Spleen (tissue), 11 donors: ENCODE measurements at regions not wholly inside any gene's neighbourhood (a gene's known extent, or its start where the extent isn't known, plus 50 kb on each side); places are given as distances from the start of the nearest gene placed in this dataset.

Experiments
- DNase-seq: peaks from one replicate; pipeline ENCODE4 v3.0.0-alpha.2; 2020
- H3K27ac ChIP-seq, 8 donors: fragments of 200-600 bp; sonication (generic) in 7 of 8; 1 replicate in 4 of 8; 2 replicates in 4 of 8; pipeline versions ENCODE4 v1.5.0 to v1.8.0; 2016 to 2021; ENCODE audit warnings: inconsistent platforms in 4 of 8, mild to moderate bottlenecking in 4 of 8, moderate library complexity in 1 of 8
- H3K27me3 ChIP-seq, 7 donors: fragments of 200-600 bp; sonication (generic) in 6 of 7; replicated peaks in 1 of 7; 1 replicate in 4 of 7; 2 replicates in 3 of 7; pipeline versions ENCODE4 v1.5.0 to v1.8.0; 2016 to 2021; ENCODE audit warnings: inconsistent platforms in 3 of 7, mild to moderate bottlenecking in 1 of 7
- H3K36me3 ChIP-seq, 6 donors: fragments of 200-600 bp; sonication (generic) in 5 of 6; 1 replicate in 4 of 6; 2 replicates in 2 of 6; pipeline versions ENCODE4 v1.5.0 to v1.8.0; 2016 to 2021; ENCODE audit warnings: inconsistent platforms in 2 of 6
- H3K4me1 ChIP-seq, 6 donors: fragments of 200-600 bp; sonication (generic) in 5 of 6; 1 replicate in 3 of 6; 2 replicates in 3 of 6; pipeline versions ENCODE4 v1.5.0 to v1.8.0; 2016 to 2021; ENCODE audit warnings: inconsistent platforms in 3 of 6
- H3K4me3 ChIP-seq, 8 donors: fragments of 200-600 bp; sonication (generic) in 7 of 8; 1 replicate in 4 of 8; 2 replicates in 4 of 8; pipeline versions ENCODE4 v1.5.0 to v1.8.0; 2016 to 2021; ENCODE audit warnings: inconsistent platforms in 4 of 8, mild to moderate bottlenecking in 4 of 8, moderate library complexity in 2 of 8
- H3K9me3 ChIP-seq, 8 donors: fragments of 200-600 bp; sonication (generic) in 7 of 8; 1 replicate in 4 of 8; 2 replicates in 4 of 8; pipeline versions ENCODE4 v1.5.0 to v1.8.0; 2016 to 2021; ENCODE audit warnings: inconsistent platforms in 4 of 8
- CTCF ChIP-seq, 11 experiments: fragments of 200-600 bp in 7 of 11; fragments of 450-650 bp in 4 of 11; sonication (generic) in 4 of 11; IDR thresholded peaks in 8 of 11; conservative IDR thresholded peaks in 3 of 11; 1 replicate in 7 of 11; 2 replicates in 4 of 11; pipeline versions ENCODE4 v1.4.0 to v1.8.0; 2016 to 2021; ENCODE audit warnings: antibody characterized with exemption in 11 of 11, inconsistent platforms in 4 of 11, mild to moderate bottlenecking in 1 of 11
- POLR2A ChIP-seq, 3 donors: fragments of 450-650 bp; IDR thresholded peaks; one replicate each; pipeline ENCODE4 v1.5.1; 2017; ENCODE audit warnings: antibody characterized with exemption in 3 of 3, mild to moderate bottlenecking in 1 of 3
- POLR2AphosphoS5 ChIP-seq, 3 donors: sonication (generic); formaldehyde crosslinking; IDR thresholded peaks; one replicate each; pipeline ENCODE4 v1.5.1; 2017; ENCODE audit warnings: antibody characterized with exemption in 3 of 3
- WGBS, 5 donors: extraction: QIAGEN DNeasy Blood & Tissue Kit in 3 of 5; methylation state at CpG; one replicate each; pipeline versions ENCODE4 v1.1.5 to v1.1.7; 2013 to 2018; 5-methylcytosine and 5-hydroxymethylcytosine counted together
- intact Hi-C: fragments of 100-400 bp; cut with DNase I; formaldehyde crosslinking; loops from one replicate; pipeline ENCODE4 v1.15.0; 2023; ENCODE audit warnings: low total_unique reads
- donor health status: healthy with polysubstance abuse.
- donor health status: DM: no; HTN: no; CAD: no; lungs with moderate emphysema.
- donor health status: DM: no; HTN: no; CAD: no.
- donor health status: Bipolar disorder and iron deficiency.
- donor health status: healthy.
- donor health status: DM: no; HTN: no; CAD: no.
- donor health status: DM: yes; HTN: yes; CAD: no.

DNA sequence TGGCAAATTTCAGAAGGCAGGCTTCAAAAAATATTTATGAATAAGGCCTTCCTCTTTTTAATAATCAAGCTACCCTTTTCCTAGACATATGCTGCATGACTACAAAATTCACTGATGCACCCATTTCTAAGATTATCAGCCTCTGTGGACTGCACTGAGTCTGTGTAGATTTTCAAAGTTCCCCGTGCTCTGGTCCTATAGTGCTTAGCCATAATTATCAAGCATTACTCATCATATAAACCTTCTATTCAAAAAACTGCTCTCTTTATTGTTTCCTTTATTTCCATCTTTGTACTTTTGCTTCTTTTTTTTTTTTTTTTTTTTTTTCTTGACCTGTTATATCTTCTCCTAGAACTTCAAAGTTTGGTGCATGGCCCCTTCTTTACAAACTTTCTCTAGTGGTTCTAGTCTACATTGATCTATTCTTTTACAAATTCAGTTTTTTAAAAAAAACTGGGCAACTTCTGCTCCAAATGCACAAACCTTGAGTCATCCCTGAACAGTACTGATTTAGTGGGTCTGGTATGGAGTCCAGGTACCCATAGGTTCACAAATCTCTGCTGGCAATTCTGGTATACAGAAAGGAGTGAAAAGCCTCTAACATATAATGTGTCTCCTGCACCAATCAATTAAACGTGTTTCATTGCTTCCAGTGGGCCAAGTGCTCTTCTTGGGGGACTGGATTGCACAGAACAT is 481.9 kb downstream of the NUP35 start:
- Histone ChIP-seq H3K4me3 (no peak overlapping the region), H3K27ac (no peak overlapping the region), H3K4me1 (no peaks in the 10 kb centered on the region), H3K9me3 (peaks cover 0 to 5% (median 0%) of the 10 kb centered on the region in 8 donors), H3K36me3 (no peaks in the 10 kb centered on the region), H3K27me3 (no peaks in the 10 kb centered on the region)
- WGBS, 5 donors = 68 to 85% (median 78%) methylated on average over 2 of the region's 2 CpGs
- intact Hi-C loops = no loop called here
- DNase-seq = no peak
- TF ChIP-seq POLR2AphosphoS5 (IDR thresholded peaks at IDR 0.05) = no peak
- no peak for TF ChIP-seq POLR2A (IDR thresholded peaks at IDR 0.05)
- TF ChIP-seq CTCF (IDR thresholded peaks at IDR 0.05 in 8 of 11, conservative IDR thresholded peaks at IDR 0.05 in 3 of 11) = no peak

DNA sequence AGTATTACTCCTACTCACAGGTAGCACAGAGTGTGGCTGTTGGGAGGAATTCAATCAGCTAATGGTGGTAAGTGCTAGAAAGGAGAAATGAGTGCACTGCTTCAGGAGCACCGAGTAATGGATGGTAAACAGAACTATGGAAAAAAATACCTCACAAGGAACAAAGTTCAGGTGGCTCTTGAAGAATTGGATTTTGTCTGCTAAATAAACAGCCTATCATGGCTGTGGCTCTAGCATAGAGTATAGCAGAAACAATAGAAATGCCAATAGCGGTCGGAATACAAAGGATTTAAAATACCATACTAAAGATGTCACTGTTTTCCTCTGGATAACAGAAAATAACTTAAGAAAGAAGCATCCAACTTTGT is 482.5 kb downstream of the NUP35 start:
- H3K36me3 ChIP-seq = no peaks in the 10 kb centered on the region
- H3K4me1 ChIP-seq = no peaks in the 10 kb centered on the region
- DNase-seq = no peak
- no peak overlapping the region for H3K27ac ChIP-seq
- intact Hi-C loops = no loop called here
- TF ChIP-seq CTCF (IDR thresholded peaks at IDR 0.05 in 8 of 11, conservative IDR thresholded peaks at IDR 0.05 in 3 of 11) (no peak), POLR2AphosphoS5 (IDR thresholded peaks at IDR 0.05) (no peak), POLR2A (IDR thresholded peaks at IDR 0.05) (no peak)
- H3K27me3 ChIP-seq = no peaks in the 10 kb centered on the region
- 80 to 91% (median 88%) methylated on average over 3 of the region's 3 CpGs for WGBS, 5 donors
- no peak overlapping the region for H3K4me3 ChIP-seq
- H3K9me3 ChIP-seq = peaks cover 0 to 5% (median 0%) of the 10 kb centered on the region in 8 donors

GRCh38 chr2:183607995-183608394 is 483.8 kb downstream of the NUP35 start:
- H3K9me3 ChIP-seq = peaks cover 0 to 5% (median 0%) of the 10 kb centered on the region in 8 donors
- H3K4me3 ChIP-seq = no peak overlapping the region
- no peaks in the 10 kb centered on the region for H3K36me3 ChIP-seq
- H3K27me3 ChIP-seq = no peaks in the 10 kb centered on the region
- no peaks in the 10 kb centered on the region for H3K4me1 ChIP-seq
- intact Hi-C loops = no loop called here
- DNase-seq = no peak
- no peak for TF ChIP-seq CTCF (IDR thresholded peaks at IDR 0.05 in 8 of 11, conservative IDR thresholded peaks at IDR 0.05 in 3 of 11)
- no peak for TF ChIP-seq POLR2A (IDR thresholded peaks at IDR 0.05)
- no peak for TF ChIP-seq POLR2AphosphoS5 (IDR thresholded peaks at IDR 0.05)
- WGBS, 5 donors = 90 to 94% (median 92%) methylated on average over 21 of the region's 21 CpGs
- H3K27ac ChIP-seq = no peak overlapping the region

DNA sequence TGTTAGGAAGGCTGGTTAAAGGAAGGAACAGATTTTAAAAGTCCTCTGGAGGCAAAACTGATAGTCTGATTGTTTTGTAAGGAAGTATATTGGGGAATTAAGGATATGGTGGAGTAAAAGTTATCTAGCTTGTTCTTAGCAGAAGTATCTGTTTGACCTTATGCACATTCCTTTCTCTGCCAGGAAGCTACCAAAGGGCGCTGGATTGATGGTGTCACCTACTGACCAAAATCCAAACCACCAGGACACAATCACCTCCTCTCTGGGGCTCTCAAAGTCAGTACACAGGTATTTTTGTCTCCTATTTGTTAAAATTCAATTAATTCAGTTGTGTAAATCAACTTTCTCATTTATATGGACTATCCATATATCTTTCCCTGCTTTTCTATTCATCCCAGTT is 484.5 kb downstream of the NUP35 start:
- no peak for DNase-seq
- no peak overlapping the region for H3K27ac ChIP-seq
- H3K27me3 ChIP-seq = no peaks in the 10 kb centered on the region
- no peaks in the 10 kb centered on the region for H3K4me1 ChIP-seq
- intact Hi-C loops = no loop called here
- no peak for TF ChIP-seq POLR2AphosphoS5 (IDR thresholded peaks at IDR 0.05)
- TF ChIP-seq CTCF (IDR thresholded peaks at IDR 0.05 in 8 of 11, conservative IDR thresholded peaks at IDR 0.05 in 3 of 11) = no peak
- no peak for TF ChIP-seq POLR2A (IDR thresholded peaks at IDR 0.05)
- H3K9me3 ChIP-seq = peaks cover 0 to 5% (median 0%) of the 10 kb centered on the region in 8 donors
- no peak overlapping the region for H3K4me3 ChIP-seq
- no peaks in the 10 kb centered on the region for H3K36me3 ChIP-seq
- 70 to 92% (median 85%) methylated on average over 1 of the region's 1 CpG for WGBS, 5 donors
